HAP-1 (cell line): ENCODE measurements at regions not wholly inside any gene's neighbourhood (a gene's known extent, or its start where the extent isn't known, plus 50 kb on each side); places are given as distances from the start of the nearest gene placed in this dataset.
"Not testable (repeated sequence)": the region's sequence is repeated elsewhere in the genome, so short reads cannot be mapped to it uniquely, and the experiment has no call there.

Source experiments
- DNase-seq, 2 experiments: peaks; one replicate each; pipeline ENCODE4 v3.0.0-alpha.2; 2016 to 2020; ENCODE audit warnings: low spot score in 2 of 2
- H3K27me3 ChIP-seq: fragments of 250-450 bp; sonication (Bioruptor Pico); 2 replicates; pipeline ENCODE4 v1.5.1; 2020; ENCODE audit warnings: low read depth, mild to moderate bottlenecking, moderate library complexity
- H3K36me3 ChIP-seq: fragments of 250-450 bp; sonication (Bioruptor Pico); replicated peaks from 2 replicates; pipeline ENCODE4 v1.5.1; 2020; ENCODE audit warnings: mild to moderate bottlenecking
- H3K4me1 ChIP-seq: fragments of 250-450 bp; sonication (Bioruptor Pico); 2 replicates; pipeline ENCODE4 v1.5.1; 2020; ENCODE audit warnings: mild to moderate bottlenecking
- H3K4me3 ChIP-seq: fragments of 250-450 bp; sonication (Bioruptor Pico); 2 replicates; pipeline ENCODE4 v1.5.1; 2020; ENCODE audit warnings: mild to moderate bottlenecking, moderate library complexity
- H3K9me3 ChIP-seq: fragments of 250-450 bp; sonication (Bioruptor Pico); 2 replicates; pipeline ENCODE4 v1.5.1; 2020; ENCODE audit warnings: mild to moderate bottlenecking, moderate library complexity
- in situ Hi-C: fragments of 300-500 bp; cut with MboI; formaldehyde crosslinking; loops from 3 replicates; pipeline ENCODE4 v1.14.3; 2020; ENCODE audit warnings: low sequenced_read_pairs, inconsistent platforms, mixed read lengths

GRCh38 chr9:106482733-106483132, 380.2 kb upstream of the ZNF462 start:
- Histone ChIP-seq H3K36me3 (no peaks in the 10 kb centered on the region; the same call in 1 of the 2 replicates), H3K4me3 (no peak overlapping the region), H3K9me3 (no peaks in the 10 kb centered on the region), H3K27me3 (no peaks in the 10 kb centered on the region), H3K4me1 (no peaks in the 10 kb centered on the region)
- in situ Hi-C loops, result no loop called here
- DNase-seq, result no peak

- no peaks in the 10 kb centered on the region for H3K9me3 ChIP-seq
- no peaks in the 10 kb centered on the region for H3K4me1 ChIP-seq
- no peaks in the 10 kb centered on the region for H3K27me3 ChIP-seq
- no peaks in the 10 kb centered on the region for H3K36me3 ChIP-seq
- in situ Hi-C loops, result no loop called here
- DNase-seq, result no peak
- no peak overlapping the region for H3K4me3 ChIP-seq
Observed at GRCh38 chr9:106486685-106487084, 376.3 kb upstream of the ZNF462 start.

GRCh38 chr9:106487266-106487665, 375.7 kb upstream of the ZNF462 start:
- Histone ChIP-seq H3K9me3 (no peaks in the 10 kb centered on the region), H3K4me1 (no peaks in the 10 kb centered on the region), H3K4me3 (no peak overlapping the region), H3K36me3 (no peaks in the 10 kb centered on the region), H3K27me3 (no peaks in the 10 kb centered on the region)
- no peak for DNase-seq
- in situ Hi-C loops, result no loop called here

GRCh38 chr9:106492126-106492525, 370.8 kb upstream of the ZNF462 start:
- H3K27me3 ChIP-seq, DNase-seq, H3K36me3 ChIP-seq, H3K4me1 ChIP-seq, H3K9me3 ChIP-seq, in situ Hi-C loops, H3K4me3 ChIP-seq: not testable (repeated sequence)

- DNase-seq, result no peak
- H3K27me3 ChIP-seq, result no peaks in the 10 kb centered on the region
- in situ Hi-C loops, result no loop called here
- no peaks in the 10 kb centered on the region for H3K36me3 ChIP-seq
- H3K4me3 ChIP-seq, result no peak overlapping the region
- no peaks in the 10 kb centered on the region; the same call in 1 of the 2 replicates for H3K9me3 ChIP-seq
- no peaks in the 10 kb centered on the region for H3K4me1 ChIP-seq
Observed at GRCh38 chr9:106500171-106500570, 362.8 kb upstream of the ZNF462 start.

- H3K4me3 ChIP-seq, in situ Hi-C loops, H3K9me3 ChIP-seq, DNase-seq, H3K36me3 ChIP-seq, H3K4me1 ChIP-seq, H3K27me3 ChIP-seq: not testable (repeated sequence)
Observed at GRCh38 chr9:106501210-106501609, 361.8 kb upstream of the ZNF462 start.

- no peak for DNase-seq
- Histone ChIP-seq H3K9me3 (no peaks in the 10 kb centered on the region; the same call in 1 of the 2 replicates), H3K27me3 (no peaks in the 10 kb centered on the region), H3K4me3 (no peak overlapping the region), H3K36me3 (no peaks in the 10 kb centered on the region), H3K4me1 (no peaks in the 10 kb centered on the region)
- in situ Hi-C loops, result no loop called here
Observed at GRCh38 chr9:106502930-106503329, 360.0 kb upstream of the ZNF462 start.

GRCh38 chr9:106503759-106504158, 359.2 kb upstream of the ZNF462 start:
- no peaks in the 10 kb centered on the region for H3K27me3 ChIP-seq
- no peaks in the 10 kb centered on the region for H3K4me1 ChIP-seq
- no peak overlapping the region for H3K4me3 ChIP-seq
- no peak for DNase-seq
- H3K36me3 ChIP-seq, result no peaks in the 10 kb centered on the region
- no peaks in the 10 kb centered on the region; the same call in 1 of the 2 replicates for H3K9me3 ChIP-seq
- in situ Hi-C loops, result no loop called here

GRCh38 chr9:106526716-106527204, 336.2 kb upstream of the ZNF462 start:
- DNase-seq, result no peak
- no peaks in the 10 kb centered on the region for H3K4me1 ChIP-seq
- no peak overlapping the region for H3K4me3 ChIP-seq
- in situ Hi-C loops, result no loop called here
- no peaks in the 10 kb centered on the region for H3K27me3 ChIP-seq
- H3K36me3 ChIP-seq, result no peaks in the 10 kb centered on the region
- H3K9me3 ChIP-seq, result no peaks in the 10 kb centered on the region

- DNase-seq, result no peak
- H3K36me3 ChIP-seq, result no peaks in the 10 kb centered on the region
- H3K9me3 ChIP-seq, result no peaks in the 10 kb centered on the region
- in situ Hi-C loops, result no loop called here
- H3K4me3 ChIP-seq, result no peak overlapping the region
- H3K27me3 ChIP-seq, result no peaks in the 10 kb centered on the region
- H3K4me1 ChIP-seq, result no peaks in the 10 kb centered on the region
Observed at GRCh38 chr9:106528158-106528557, 334.8 kb upstream of the ZNF462 start.

- DNase-seq, result no peak
- in situ Hi-C loops, result no loop called here
- no peaks in the 10 kb centered on the region for H3K9me3 ChIP-seq
- H3K4me3 ChIP-seq, result no peak overlapping the region
- H3K36me3 ChIP-seq, result no peaks in the 10 kb centered on the region
- H3K27me3 ChIP-seq, result no peaks in the 10 kb centered on the region
- no peaks in the 10 kb centered on the region for H3K4me1 ChIP-seq
Observed at GRCh38 chr9:106529616-106530015, 333.4 kb upstream of the ZNF462 start.

GRCh38 chr9:106531491-106531890, 331.5 kb upstream of the ZNF462 start:
- no peaks in the 10 kb centered on the region for H3K4me1 ChIP-seq
- no peak for DNase-seq
- H3K9me3 ChIP-seq, result no peaks in the 10 kb centered on the region
- in situ Hi-C loops, result no loop called here
- H3K27me3 ChIP-seq, result no peaks in the 10 kb centered on the region
- no peak overlapping the region for H3K4me3 ChIP-seq
- H3K36me3 ChIP-seq, result no peaks in the 10 kb centered on the region

GRCh38 chr9:106532306-106533015, 330.5 kb upstream of the ZNF462 start:
- in situ Hi-C loops, result no loop called here
- Histone ChIP-seq H3K9me3 (no peaks in the 10 kb centered on the region), H3K36me3 (no peaks in the 10 kb centered on the region), H3K4me3 (no peak overlapping the region), H3K4me1 (no peaks in the 10 kb centered on the region), H3K27me3 (no peaks in the 10 kb centered on the region)
- no peak for DNase-seq

GRCh38 chr9:106534800-106535199, 328.2 kb upstream of the ZNF462 start:
- Histone ChIP-seq H3K9me3 (no peaks in the 10 kb centered on the region), H3K4me1 (no peaks in the 10 kb centered on the region), H3K27me3 (no peaks in the 10 kb centered on the region), H3K4me3 (no peak overlapping the region), H3K36me3 (no peaks in the 10 kb centered on the region)
- in situ Hi-C loops, result no loop called here
- no peak for DNase-seq

GRCh38 chr9:106535439-106535838, 327.5 kb upstream of the ZNF462 start:
- no peaks in the 10 kb centered on the region for H3K36me3 ChIP-seq
- no peak for DNase-seq
- no peaks in the 10 kb centered on the region for H3K9me3 ChIP-seq
- no peak overlapping the region for H3K4me3 ChIP-seq
- no peaks in the 10 kb centered on the region for H3K27me3 ChIP-seq
- in situ Hi-C loops, result no loop called here
- no peaks in the 10 kb centered on the region for H3K4me1 ChIP-seq
